Limb (tissue), 2 donors: ENCODE measurements at regions not wholly inside any gene's neighbourhood (a gene's known extent, or its start where the extent isn't known, plus 50 kb on each side); places are given as distances from the start of the nearest gene placed in this dataset.
A peak's percentile ranks its signal among the peaks of the same experiment; 100 is the strongest.
"Not testable (repeated sequence)": the region's sequence is repeated elsewhere in the genome, so short reads cannot be mapped to it uniquely, and the experiment has no call there.

Source experiments
- DNase-seq, 2 donors: peaks; one replicate each; pipeline ENCODE4 v3.0.0-alpha.2; 2016; ENCODE audit errors: extremely low spot score in 2 of 2

GRCh38 chr6:3900744-3901336 lies 51.7 kb downstream of the FAM50B start:
- no peak for DNase-seq

DNA sequence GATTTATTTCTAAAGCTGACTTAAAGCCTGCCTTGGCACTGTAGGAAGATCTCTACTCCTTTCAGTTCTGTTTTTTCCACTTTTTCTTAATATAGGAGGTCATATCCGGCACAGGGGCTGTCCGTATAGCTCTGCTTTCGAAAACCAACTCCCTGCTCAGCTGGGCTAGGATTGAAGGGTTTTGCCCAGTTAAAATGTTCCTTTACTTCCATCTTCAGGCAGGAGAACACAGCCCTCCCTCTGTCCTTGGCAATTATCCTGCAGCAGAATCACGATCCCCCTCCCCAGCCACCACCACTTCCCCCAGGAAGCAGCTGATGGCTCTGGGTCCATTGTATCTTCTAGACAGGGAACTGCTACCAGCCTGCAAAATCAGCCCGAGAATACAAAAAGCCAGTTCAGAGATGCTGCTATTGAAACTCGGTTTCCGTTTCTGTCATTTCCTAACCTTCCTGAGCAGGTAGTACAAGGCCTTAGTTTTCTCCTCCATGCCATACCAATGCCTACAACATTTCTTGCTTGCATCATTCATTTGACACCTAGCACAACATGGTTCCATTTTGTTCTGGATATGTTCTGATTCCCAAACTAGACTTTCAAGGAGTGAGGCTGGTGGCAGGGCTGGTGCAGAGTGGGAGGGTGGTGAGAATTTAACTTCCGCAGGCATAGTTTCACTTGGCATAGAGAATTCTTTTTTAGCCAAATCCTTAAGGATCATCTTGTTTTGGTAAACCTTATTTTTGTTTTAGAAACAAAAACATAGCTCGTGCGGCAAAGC lies 53.9 kb downstream of the FAM50B start:
- DNase-seq, result no peak

DNA sequence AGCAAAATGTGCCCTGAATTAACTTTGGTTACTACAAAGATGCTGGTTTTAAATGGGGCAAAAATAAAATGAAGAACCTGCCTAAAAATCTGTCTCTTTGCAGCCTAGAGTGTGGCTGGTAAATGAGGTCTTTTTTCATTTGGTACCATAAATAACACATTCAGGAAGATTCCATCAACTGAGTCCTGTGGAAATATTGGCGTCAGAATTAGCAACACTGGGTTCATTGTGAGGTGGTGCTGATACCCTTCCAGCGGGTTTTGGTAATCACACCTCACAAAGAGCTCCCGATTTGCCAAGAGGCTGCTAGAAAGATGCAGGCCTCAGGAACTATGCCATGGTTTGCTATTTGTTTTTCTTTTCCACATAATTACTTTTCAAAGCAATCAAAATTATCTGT lies 55.3 kb downstream of the FAM50B start:
- DNase-seq, result no peak

DNA sequence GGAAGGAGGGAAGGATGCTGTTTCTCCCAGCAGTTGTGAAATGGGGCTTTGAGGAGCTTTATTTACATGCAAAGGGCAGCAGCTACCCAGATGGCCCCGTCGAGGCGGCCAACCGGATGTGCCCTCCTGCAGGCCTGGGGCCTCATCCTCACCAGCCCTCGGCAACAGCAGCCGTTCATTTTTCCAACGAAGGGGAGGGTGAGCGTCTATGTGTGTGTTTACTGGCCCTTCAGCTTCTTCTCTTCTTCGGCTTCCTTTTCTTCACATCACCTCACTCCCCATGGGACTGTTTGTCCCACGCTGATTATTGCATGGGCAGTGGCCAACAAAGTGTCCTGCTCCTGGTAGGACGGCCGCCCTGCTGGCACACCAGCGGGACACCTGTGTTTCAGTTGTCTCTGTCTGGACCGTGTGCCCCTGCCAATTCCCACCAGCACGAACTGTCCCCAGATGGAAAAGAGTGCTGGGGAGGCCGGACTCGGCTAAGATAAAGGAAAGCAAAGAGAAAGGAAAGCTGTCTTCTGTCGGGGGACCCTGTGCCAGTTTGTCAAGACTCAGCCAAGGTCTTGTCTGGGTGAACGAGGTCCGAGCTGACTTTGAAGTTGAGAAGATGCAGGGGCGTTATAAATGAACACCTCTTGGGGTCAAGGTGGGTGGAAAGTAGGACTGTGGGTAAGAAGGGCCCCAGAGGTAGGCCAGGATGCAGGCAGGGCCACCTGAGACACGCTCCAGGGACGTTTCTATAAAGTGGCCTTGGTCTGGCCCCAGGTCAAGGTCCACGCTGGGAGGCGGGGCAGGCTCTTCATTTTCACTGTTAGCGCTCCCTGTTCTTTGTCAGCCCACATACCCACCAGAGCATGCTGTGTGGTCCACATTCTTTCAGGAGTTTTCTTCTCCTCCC lies 57.0 kb downstream of the FAM50B start:
- no peak for DNase-seq

- DNase-seq, result no peak
These were observed 57.6 kb downstream of the FAM50B start for GRCh38 chr6:3906846-3907151.

DNA sequence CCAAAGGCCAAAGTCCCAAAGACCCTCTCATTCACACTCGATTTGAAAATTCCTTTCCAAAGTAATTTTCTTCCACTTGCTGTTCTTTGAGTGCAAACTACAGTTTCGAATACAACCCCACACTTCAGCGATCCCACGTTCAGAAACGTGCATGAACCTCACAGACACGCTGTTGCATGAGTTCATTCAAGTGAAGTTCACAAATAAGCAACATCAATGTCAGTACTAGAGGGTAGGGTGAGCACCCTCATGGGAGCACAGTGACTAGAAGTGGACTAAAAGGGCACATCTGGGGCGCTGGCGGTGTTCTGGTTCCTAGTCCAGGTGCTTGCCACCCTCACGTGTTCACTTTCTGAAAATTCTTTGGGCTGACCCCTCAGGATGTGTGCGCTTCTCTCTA lies 59.0 kb downstream of the FAM50B start:
- no peak for DNase-seq

DNA sequence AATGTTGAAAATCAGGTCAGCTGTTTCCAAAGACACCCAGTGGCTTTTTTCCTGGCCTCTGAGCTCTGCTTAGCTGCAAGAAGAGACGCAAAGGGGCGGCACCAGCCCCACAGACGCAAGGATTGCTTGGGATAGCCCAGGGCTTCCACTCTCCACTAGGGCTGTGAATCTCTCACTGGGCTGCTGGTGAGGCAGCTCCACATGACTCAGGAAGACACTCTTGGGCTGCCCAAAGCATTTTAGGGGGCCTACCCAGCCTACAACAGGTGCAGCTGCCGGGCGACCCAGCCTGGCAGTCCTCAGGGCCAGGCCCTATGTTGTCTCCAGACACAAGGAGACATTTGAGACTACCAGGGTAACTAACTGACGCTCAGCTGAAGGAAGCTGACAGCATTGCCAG lies 59.8 kb downstream of the FAM50B start:
- DNase-seq, result no peak

- DNase-seq, result no peak
These were observed 61.0 kb downstream of the FAM50B start for GRCh38 chr6:3910106-3910663.

GRCh38 chr6:3911130-3911529 lies 62.0 kb downstream of the FAM50B start:
- no peak for DNase-seq

DNA sequence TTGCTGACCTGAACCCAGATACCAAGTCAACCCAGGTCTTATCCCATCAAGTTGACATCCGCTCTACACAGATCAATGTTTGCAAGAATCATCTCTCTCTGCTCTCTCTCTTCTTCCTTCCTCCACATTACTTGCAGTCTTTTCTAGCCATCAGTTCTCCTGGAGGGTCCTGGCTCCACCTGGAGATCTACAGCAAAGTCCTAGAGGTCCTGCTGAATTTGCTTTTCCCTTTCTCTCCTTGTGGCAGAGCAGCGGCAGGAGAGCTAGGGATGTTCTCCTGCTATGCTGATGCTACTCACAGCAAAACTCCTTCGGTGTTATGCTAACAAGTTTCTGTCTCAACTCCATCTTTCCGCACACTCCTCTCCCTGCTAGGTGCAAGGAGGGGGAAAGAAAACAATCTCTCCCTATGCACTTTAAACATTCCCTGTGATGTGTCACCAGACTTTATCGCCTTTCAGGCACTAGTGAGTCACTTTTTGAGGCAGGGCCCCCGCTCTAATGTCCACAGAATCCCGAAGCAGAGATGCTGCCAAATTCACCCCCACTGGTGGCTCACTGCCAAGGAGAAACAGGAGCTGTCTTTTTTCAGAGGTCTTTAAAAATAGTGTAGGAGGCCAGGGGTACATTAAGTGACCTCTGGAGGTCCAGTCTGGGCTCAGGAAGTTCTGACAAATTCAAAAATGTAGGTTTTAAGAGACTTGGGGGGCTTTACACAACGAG lies 62.6 kb downstream of the FAM50B start:
- peak; percentile 65 to 81 for DNase-seq

- no peak for DNase-seq
These were observed 63.3 kb downstream of the FAM50B start for GRCh38 chr6:3912361-3913076.

GRCh38 chr6:3913077-3913957 lies 64.1 kb downstream of the FAM50B start:
- peak; percentile 65 to 89 for DNase-seq

DNA sequence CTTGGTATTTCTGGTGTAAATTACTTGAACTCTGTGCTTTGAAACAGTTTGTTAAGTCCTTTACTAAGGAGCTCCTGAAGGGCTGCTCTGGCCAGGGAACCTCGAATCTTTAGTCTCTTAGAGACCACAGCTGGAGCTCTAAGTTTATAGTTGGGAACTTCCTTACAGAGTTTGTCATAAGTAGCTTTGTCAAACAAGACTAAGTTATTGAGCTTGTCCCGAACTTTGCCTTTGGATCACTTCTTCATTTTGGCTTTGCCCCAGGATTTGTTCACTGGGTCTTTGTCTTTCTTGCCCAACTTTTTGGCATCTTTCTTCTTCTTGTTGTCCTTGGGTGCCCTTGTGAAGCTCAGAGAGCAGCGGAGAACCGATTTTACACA lies 64.8 kb downstream of the FAM50B start:
- DNase-seq, result no peak

GRCh38 chr6:3915076-3915791 lies 66.1 kb downstream of the FAM50B start:
- no peak for DNase-seq

GRCh38 chr6:3916211-3916610 lies 67.0 kb downstream of the FAM50B start:
- DNase-seq, result no peak

- not testable (repeated sequence) for DNase-seq
These were observed 67.6 kb downstream of the FAM50B start for GRCh38 chr6:3916749-3917148.

DNA sequence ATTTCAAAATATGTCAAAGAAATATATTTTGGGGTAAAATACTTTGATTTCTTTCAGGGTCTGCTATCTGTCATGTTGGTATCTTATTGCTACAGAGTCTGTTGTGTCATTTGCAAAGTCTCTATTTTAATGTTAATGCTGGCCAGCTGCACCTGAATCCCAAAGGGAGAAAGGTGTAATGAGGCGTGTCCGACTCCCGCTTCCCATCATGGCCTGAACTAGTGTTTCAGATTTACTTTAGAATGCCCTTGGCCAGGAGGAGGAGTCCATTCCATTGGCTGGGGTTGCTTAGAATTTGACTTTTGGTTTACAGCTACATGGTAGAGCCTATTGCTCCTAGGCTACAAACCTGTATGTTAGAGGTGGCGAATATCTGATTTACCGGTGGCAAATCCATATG lies 69.3 kb downstream of the FAM50B start:
- no peak for DNase-seq

GRCh38 chr6:3919130-3919628 lies 70.0 kb downstream of the FAM50B start:
- no peak for DNase-seq

GRCh38 chr6:3919849-3920248 lies 70.7 kb downstream of the FAM50B start:
- no peak for DNase-seq
